Fibroblast of lung (primary cell): ENCODE measurements at regions not wholly inside any gene's neighbourhood (a gene's known extent, or its start where the extent isn't known, plus 50 kb on each side); places are given as distances from the start of the nearest gene placed in this dataset.

Experiments
- EZH2 ChIP-seq: IDR thresholded peaks from 2 replicates; pipeline ENCODE4 v1.5.1; 2012; ENCODE audit warnings: low read length, control low read depth, mild to moderate bottlenecking; ENCODE audit errors: missing control alignments
- TF ChIP-seq, protein P1 (sequence below), 2 donors: IDR thresholded peaks in 1 of 2; conservative IDR thresholded peaks in 1 of 2; 1 replicate in 1 of 2; 2 replicates in 1 of 2; pipeline ENCODE4 v1.5.1; 2011 to 2012; ENCODE audit warnings: low read length in 2 of 2, control low read depth in 1 of 2, inconsistent platforms in 1 of 2, low read depth in 1 of 2, mild to moderate bottlenecking in 1 of 2

DNA sequence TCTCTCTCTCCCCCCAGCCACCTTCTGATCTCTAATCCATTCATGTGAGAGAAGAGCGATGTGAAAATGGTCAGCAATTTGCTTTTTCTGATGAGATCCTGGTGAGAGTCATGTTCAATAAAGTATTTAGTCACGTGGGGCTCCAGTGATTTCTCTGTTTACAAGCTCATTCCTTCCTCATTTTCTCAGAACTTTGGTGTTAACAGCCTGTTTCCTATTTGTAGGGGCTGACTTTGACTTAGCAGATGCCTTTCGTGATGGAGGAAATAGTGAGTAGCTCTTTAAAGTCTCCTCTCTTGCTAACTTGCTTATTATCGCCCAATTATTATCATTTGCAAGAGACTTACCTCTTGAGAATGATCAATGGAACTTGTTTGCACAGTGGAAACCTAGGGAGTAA lies 72.6 kb upstream of the CD99 start:
- TF ChIP-seq, protein P1, sequence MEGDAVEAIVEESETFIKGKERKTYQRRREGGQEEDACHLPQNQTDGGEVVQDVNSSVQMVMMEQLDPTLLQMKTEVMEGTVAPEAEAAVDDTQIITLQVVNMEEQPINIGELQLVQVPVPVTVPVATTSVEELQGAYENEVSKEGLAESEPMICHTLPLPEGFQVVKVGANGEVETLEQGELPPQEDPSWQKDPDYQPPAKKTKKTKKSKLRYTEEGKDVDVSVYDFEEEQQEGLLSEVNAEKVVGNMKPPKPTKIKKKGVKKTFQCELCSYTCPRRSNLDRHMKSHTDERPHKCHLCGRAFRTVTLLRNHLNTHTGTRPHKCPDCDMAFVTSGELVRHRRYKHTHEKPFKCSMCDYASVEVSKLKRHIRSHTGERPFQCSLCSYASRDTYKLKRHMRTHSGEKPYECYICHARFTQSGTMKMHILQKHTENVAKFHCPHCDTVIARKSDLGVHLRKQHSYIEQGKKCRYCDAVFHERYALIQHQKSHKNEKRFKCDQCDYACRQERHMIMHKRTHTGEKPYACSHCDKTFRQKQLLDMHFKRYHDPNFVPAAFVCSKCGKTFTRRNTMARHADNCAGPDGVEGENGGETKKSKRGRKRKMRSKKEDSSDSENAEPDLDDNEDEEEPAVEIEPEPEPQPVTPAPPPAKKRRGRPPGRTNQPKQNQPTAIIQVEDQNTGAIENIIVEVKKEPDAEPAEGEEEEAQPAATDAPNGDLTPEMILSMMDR (conservative IDR thresholded peaks at IDR 0.05 in 1 of 2, IDR thresholded peaks at IDR 0.05 in 1 of 2; ENCODE audit: low read depth in 1 of 2, low read length in 2 of 2), result no peak
- no peak for TF ChIP-seq EZH2
